Neuronal stem cell (in vitro differentiated cells): ENCODE measurements at regions not wholly inside any gene's neighbourhood (a gene's known extent, or its start where the extent isn't known, plus 50 kb on each side); places are given as distances from the start of the nearest gene placed in this dataset.

Source experiments
- DNase-seq: peaks from one replicate; pipeline ENCODE4 v3.0.0-alpha.2; 2013; ENCODE audit warnings: low spot score
- H2AFZ ChIP-seq: one replicate; pipeline ENCODE4 v1.6.1; 2013; ENCODE audit warnings: mild to moderate bottlenecking, low read length, inconsistent platforms
- H2AK5ac ChIP-seq: 2 replicates; pipeline ENCODE4 v1.6.1; 2013; ENCODE audit warnings: low read depth, mild to moderate bottlenecking, inconsistent platforms, low read length, moderate library complexity, mixed read lengths
- H2BK120ac ChIP-seq: 2 replicates; pipeline ENCODE4 v1.6.1; 2013; ENCODE audit warnings: low read depth, mild to moderate bottlenecking, inconsistent platforms, low read length, moderate library complexity, mixed read lengths
- H2BK12ac ChIP-seq: one replicate; pipeline ENCODE4 v1.6.1; 2013; ENCODE audit warnings: low read length, inconsistent platforms
- H2BK15ac ChIP-seq: 2 replicates; pipeline ENCODE4 v1.6.1; 2013; ENCODE audit warnings: mild to moderate bottlenecking, low read length, inconsistent platforms, mixed read lengths
- H2BK5ac ChIP-seq: one replicate; pipeline ENCODE4 v1.6.1; 2013; ENCODE audit warnings: inconsistent platforms, mild to moderate bottlenecking, low read length, moderate library complexity
- H3K14ac ChIP-seq: one replicate; pipeline ENCODE4 v1.6.1; 2013; ENCODE audit warnings: low read length, inconsistent platforms
- H3K18ac ChIP-seq: 2 replicates; pipeline ENCODE4 v1.6.1; 2013; ENCODE audit warnings: low read length, inconsistent platforms
- H3K23ac ChIP-seq: 2 replicates; pipeline ENCODE4 v1.6.1; 2013; ENCODE audit warnings: low read depth, mild to moderate bottlenecking, mixed read lengths, low read length, inconsistent platforms; ENCODE audit not compliant: poor library complexity
- H3K27ac ChIP-seq: replicated peaks from 3 replicates; pipeline ENCODE4 v1.5.1; 2013; ENCODE audit warnings: low read length, inconsistent platforms
- H3K27me3 ChIP-seq, 3 experiments: 2 replicates each; pipeline ENCODE4 v1.6.1; 2013; ENCODE audit warnings: low read length in 3 of 3, mild to moderate bottlenecking in 2 of 3, inconsistent platforms in 1 of 3, low read depth in 1 of 3, mixed read lengths in 1 of 3, moderate library complexity in 1 of 3; ENCODE audit not compliant: control insufficient read depth in 3 of 3, insufficient read depth in 3 of 3
- H3K36me3 ChIP-seq, 2 donors: replicated peaks in 1 of 2; 2 replicates each; pipeline ENCODE4 v1.6.1; 2013; ENCODE audit warnings: low read length in 2 of 2; ENCODE audit not compliant: control insufficient read depth in 2 of 2, insufficient read depth in 2 of 2
- H3K4ac ChIP-seq: 2 replicates; pipeline ENCODE4 v1.6.1; 2013; ENCODE audit warnings: inconsistent platforms, mild to moderate bottlenecking, low read length, moderate library complexity
- H3K4me1 ChIP-seq, 2 donors: 1 replicate in 1 of 2; 2 replicates in 1 of 2; pipeline ENCODE4 v1.6.1; 2013; ENCODE audit warnings: low read length in 2 of 2, low read depth in 1 of 2; ENCODE audit not compliant: control insufficient read depth in 2 of 2, insufficient read depth in 1 of 2
- H3K4me2 ChIP-seq: one replicate; pipeline ENCODE4 v1.6.1; 2013; ENCODE audit warnings: mild to moderate bottlenecking, low read length, inconsistent platforms; ENCODE audit not compliant: insufficient read depth, poor library complexity, severe bottlenecking
- H3K4me3 ChIP-seq, 2 donors: 2 replicates each; pipeline ENCODE4 v1.5.1; 2013; ENCODE audit warnings: low read length in 2 of 2, mild to moderate bottlenecking in 2 of 2, inconsistent platforms in 1 of 2, moderate library complexity in 1 of 2
- H3K79me1 ChIP-seq: one replicate; pipeline ENCODE4 v1.6.1; 2013; ENCODE audit warnings: low read depth, mild to moderate bottlenecking, inconsistent platforms, low read length, moderate library complexity
- H3K9ac ChIP-seq: one replicate; pipeline ENCODE4 v1.6.1; 2013; ENCODE audit warnings: mild to moderate bottlenecking, low read depth, low read length, inconsistent platforms; ENCODE audit not compliant: poor library complexity
- H3K9me3 ChIP-seq, 2 donors: replicated peaks in 1 of 2; 2 replicates each; pipeline versions ENCODE3 to v1.6.1; 2013; ENCODE audit warnings: low read length in 2 of 2, mild to moderate bottlenecking in 2 of 2, inconsistent platforms in 1 of 2, low read depth in 1 of 2, mixed read lengths in 1 of 2, moderate library complexity in 1 of 2; ENCODE audit not compliant: control insufficient read depth in 2 of 2, insufficient read depth in 1 of 2
- H4K8ac ChIP-seq: one replicate; pipeline ENCODE4 v1.6.1; 2013; ENCODE audit warnings: low read depth, mild to moderate bottlenecking, inconsistent platforms, low read length, moderate library complexity
- H4K91ac ChIP-seq: one replicate; pipeline ENCODE4 v1.6.1; 2013; ENCODE audit warnings: low read length, low read depth, mild to moderate bottlenecking, inconsistent platforms; ENCODE audit not compliant: poor library complexity
- WGBS, 2 donors: extraction: QIAGEN DNeasy Blood & Tissue Kit; methylation state at CpG; one replicate each; pipeline ENCODE4 v1.1.7; 2013; ENCODE audit warnings: missing lambda C conversion rate in 2 of 2, mixed read lengths in 1 of 2; ENCODE audit not compliant: insufficient read length in 2 of 2, insufficient replicate concordance in 1 of 2; ENCODE audit errors: extremely low coverage in 2 of 2; 5-methylcytosine and 5-hydroxymethylcytosine counted together

DNA sequence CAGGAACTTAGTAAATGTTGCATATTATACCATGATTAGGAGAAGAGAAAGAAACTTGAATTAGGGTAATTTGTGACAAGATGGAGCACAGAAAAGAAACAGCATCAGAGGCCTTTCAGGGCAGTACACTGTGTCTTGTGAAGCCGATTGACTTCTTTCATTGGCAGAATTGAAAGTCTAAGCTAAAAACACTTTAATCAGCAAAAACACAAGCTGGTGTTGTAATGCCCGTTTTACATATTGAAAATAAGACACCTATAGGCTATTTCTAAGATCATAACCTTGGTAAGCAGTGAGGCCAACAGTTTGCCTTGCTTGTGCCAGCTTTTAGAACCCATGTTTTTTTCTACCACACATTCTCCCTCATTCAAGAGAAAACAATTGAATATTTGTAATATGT is 1378.1 kb upstream of the NXPH2 start:
- no peak overlapping the region for H2BK12ac ChIP-seq
- no peak overlapping the region for H3K4ac ChIP-seq
- H3K27me3 ChIP-seq, result no peaks in the 10 kb centered on the region
- H4K8ac ChIP-seq, result no peak overlapping the region
- no peak overlapping the region for H3K18ac ChIP-seq
- H2AFZ ChIP-seq, result no peak overlapping the region
- no peak overlapping the region for H2AK5ac ChIP-seq
- no peak overlapping the region for H3K9ac ChIP-seq
- H3K36me3 ChIP-seq, result no peaks in the 10 kb centered on the region
- no peak overlapping the region for H3K23ac ChIP-seq
- no peak overlapping the region for H3K14ac ChIP-seq
- H2BK5ac ChIP-seq, result no peak overlapping the region
- H3K4me1 ChIP-seq, result no peaks in the 10 kb centered on the region
- no CpG with 5 or more reads among the region's 2 CpGs for WGBS, 2 donors
- no peak overlapping the region for H2BK120ac ChIP-seq
- DNase-seq, result no peak
- H3K4me3 ChIP-seq, result no peak overlapping the region
- H2BK15ac ChIP-seq, result no peak overlapping the region
- H3K9me3 ChIP-seq, result no peaks in the 10 kb centered on the region
- no peaks in the 10 kb centered on the region for H3K79me1 ChIP-seq
- H3K27ac ChIP-seq, result no peak overlapping the region
- no peak overlapping the region for H3K4me2 ChIP-seq
- H4K91ac ChIP-seq, result no peak overlapping the region

DNA sequence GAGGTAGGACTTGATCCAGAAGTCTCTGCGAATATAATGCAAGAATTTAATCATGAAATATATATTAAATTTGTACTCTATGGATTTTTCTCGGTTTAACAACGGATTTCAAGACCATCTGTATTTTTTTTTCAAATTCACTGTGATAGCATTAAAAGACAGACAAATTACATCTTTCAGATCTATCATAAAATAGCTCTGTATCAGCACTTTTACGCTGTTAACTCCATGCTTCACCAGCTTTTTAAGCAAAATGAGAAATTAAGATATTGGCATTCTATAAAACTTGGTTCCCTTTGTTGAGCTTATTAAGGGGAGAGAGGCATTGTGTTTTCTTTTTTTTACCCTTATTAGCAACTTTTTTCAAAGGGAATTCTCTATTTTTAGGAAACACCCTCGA is 1377.6 kb upstream of the NXPH2 start:
- Histone ChIP-seq H3K79me1 (no peaks in the 10 kb centered on the region), H3K9ac (no peak overlapping the region), H3K4me2 (no peak overlapping the region), H4K8ac (no peak overlapping the region), H2BK15ac (no peak overlapping the region), H3K9me3 (no peaks in the 10 kb centered on the region), H3K14ac (no peak overlapping the region), H2AK5ac (no peak overlapping the region), H3K36me3 (no peaks in the 10 kb centered on the region), H3K27me3 (no peaks in the 10 kb centered on the region), H3K4ac (no peak overlapping the region), H3K18ac (no peak overlapping the region), H2AFZ (no peak overlapping the region), H4K91ac (no peak overlapping the region), H2BK120ac (no peak overlapping the region), H3K27ac (no peak overlapping the region), H3K23ac (no peak overlapping the region), H2BK12ac (no peak overlapping the region), H3K4me3 (no peak overlapping the region), H3K4me1 (no peaks in the 10 kb centered on the region), H2BK5ac (no peak overlapping the region)
- no CpG with 5 or more reads among the region's 5 CpGs for WGBS, 2 donors
- no peak for DNase-seq

DNA sequence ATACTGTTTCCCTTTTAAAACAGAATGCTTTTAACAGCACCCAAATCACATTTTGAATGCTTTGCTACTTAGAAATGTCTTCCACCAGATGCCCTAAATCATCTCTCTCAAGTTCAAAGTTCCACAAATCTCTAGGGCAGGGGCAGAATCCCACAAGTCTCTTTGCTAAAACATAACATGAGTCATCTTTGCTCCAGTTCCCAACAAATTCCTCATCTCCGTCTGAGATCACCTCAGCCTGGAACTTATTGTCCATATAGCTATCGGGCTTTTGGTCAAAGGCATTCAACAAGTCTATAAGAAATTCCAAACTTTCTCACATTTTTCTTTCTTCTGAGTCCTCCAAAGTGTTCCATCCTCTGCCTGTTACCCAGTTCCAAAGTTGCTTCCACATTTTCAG is 1374.5 kb upstream of the NXPH2 start:
- H3K14ac ChIP-seq, result no peak overlapping the region
- no peak overlapping the region for H3K23ac ChIP-seq
- no peaks in the 10 kb centered on the region for H3K79me1 ChIP-seq
- H3K18ac ChIP-seq, result no peak overlapping the region
- no peak overlapping the region for H2BK5ac ChIP-seq
- no peak overlapping the region for H3K4me2 ChIP-seq
- H2BK15ac ChIP-seq, result no peak overlapping the region
- DNase-seq, result no peak
- no peak overlapping the region for H4K8ac ChIP-seq
- no peak overlapping the region for H2BK12ac ChIP-seq
- H3K4me1 ChIP-seq, result no peaks in the 10 kb centered on the region
- no peaks in the 10 kb centered on the region for H3K36me3 ChIP-seq
- H2AFZ ChIP-seq, result no peak overlapping the region
- no peak overlapping the region for H2BK120ac ChIP-seq
- H3K9ac ChIP-seq, result no peak overlapping the region
- H3K27me3 ChIP-seq, result no peaks in the 10 kb centered on the region
- H3K4ac ChIP-seq, result no peak overlapping the region
- no peak overlapping the region for H4K91ac ChIP-seq
- H3K4me3 ChIP-seq, result no peak overlapping the region
- no peak overlapping the region for H2AK5ac ChIP-seq
- H3K9me3 ChIP-seq, result no peaks in the 10 kb centered on the region
- no CpG with 5 or more reads among the region's 2 CpGs for WGBS, 2 donors
- H3K27ac ChIP-seq, result no peak overlapping the region

DNA sequence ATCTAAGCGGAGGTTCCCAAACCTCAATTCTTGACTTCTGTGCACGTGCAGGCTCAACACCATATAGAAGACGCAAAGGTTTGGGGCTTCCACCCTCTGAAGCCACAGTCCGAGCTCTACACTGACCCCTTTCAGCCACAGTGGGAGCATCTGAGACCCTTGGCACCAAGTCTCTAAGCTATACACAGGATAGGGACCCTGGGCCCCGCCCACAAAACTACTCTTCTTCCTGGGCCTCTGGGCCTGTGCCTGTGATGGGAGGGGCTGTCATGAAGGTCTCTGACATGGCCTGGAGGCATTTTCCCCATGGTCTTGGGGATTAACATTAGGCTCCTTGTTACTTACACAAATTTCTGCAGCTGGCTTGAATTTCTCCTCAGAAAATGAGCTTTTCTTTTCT is 1374.1 kb upstream of the NXPH2 start:
- no peak overlapping the region for H3K4ac ChIP-seq
- H2BK15ac ChIP-seq, result no peak overlapping the region
- no peak for DNase-seq
- no peak overlapping the region for H3K14ac ChIP-seq
- H3K27me3 ChIP-seq, result no peaks in the 10 kb centered on the region
- no peak overlapping the region for H4K91ac ChIP-seq
- no peak overlapping the region for H2BK12ac ChIP-seq
- H4K8ac ChIP-seq, result no peak overlapping the region
- H3K36me3 ChIP-seq, result no peaks in the 10 kb centered on the region
- H3K23ac ChIP-seq, result no peak overlapping the region
- H2BK120ac ChIP-seq, result no peak overlapping the region
- no peak overlapping the region for H3K4me3 ChIP-seq
- no peak overlapping the region for H3K18ac ChIP-seq
- H2BK5ac ChIP-seq, result no peak overlapping the region
- no peaks in the 10 kb centered on the region for H3K4me1 ChIP-seq
- H3K79me1 ChIP-seq, result no peaks in the 10 kb centered on the region
- no peak overlapping the region for H2AFZ ChIP-seq
- H3K9me3 ChIP-seq, result no peaks in the 10 kb centered on the region
- WGBS, 2 donors, result no CpG with 5 or more reads among the region's 5 CpGs
- H3K4me2 ChIP-seq, result no peak overlapping the region
- H2AK5ac ChIP-seq, result no peak overlapping the region
- H3K9ac ChIP-seq, result no peak overlapping the region
- no peak overlapping the region for H3K27ac ChIP-seq
